ENCODE measurements at regions not wholly inside any gene's neighbourhood (a gene's known extent, or its start where the extent isn't known, plus 50 kb on each side); places are given as distances from the start of the nearest gene placed in this dataset.

- no peak for TF ChIP-seq POLR2A (IDR thresholded peaks at IDR 0.05; ENCODE audit: low read depth, low read length)
- no peak for TF ChIP-seq MAX (IDR thresholded peaks at IDR 0.05; ENCODE audit: insufficient read depth, insufficient read length)
- TF ChIP-seq CTCF (IDR thresholded peaks at IDR 0.05; ENCODE audit: extremely low read depth in 1 of 2, insufficient read depth in 1 of 2, low read depth in 1 of 2, low read length in 2 of 2): no peak
- TF ChIP-seq POLR2AphosphoS5 (IDR thresholded peaks at IDR 0.05; ENCODE audit: insufficient read depth, low read depth, low read length): no peak
- no peak for TF ChIP-seq EZH2 (IDR thresholded peaks at IDR 0.05; ENCODE audit: borderline replicate concordance, low read depth, low read length, severe bottlenecking)
Measured at GRCh38 chr11:76269661-76270261, 63.5 kb upstream of the WNT11 start.
